ENCODE measurements at regions not wholly inside any gene's neighbourhood (a gene's known extent, or its start where the extent isn't known, plus 50 kb on each side); places are given as distances from the start of the nearest gene placed in this dataset.

DNA sequence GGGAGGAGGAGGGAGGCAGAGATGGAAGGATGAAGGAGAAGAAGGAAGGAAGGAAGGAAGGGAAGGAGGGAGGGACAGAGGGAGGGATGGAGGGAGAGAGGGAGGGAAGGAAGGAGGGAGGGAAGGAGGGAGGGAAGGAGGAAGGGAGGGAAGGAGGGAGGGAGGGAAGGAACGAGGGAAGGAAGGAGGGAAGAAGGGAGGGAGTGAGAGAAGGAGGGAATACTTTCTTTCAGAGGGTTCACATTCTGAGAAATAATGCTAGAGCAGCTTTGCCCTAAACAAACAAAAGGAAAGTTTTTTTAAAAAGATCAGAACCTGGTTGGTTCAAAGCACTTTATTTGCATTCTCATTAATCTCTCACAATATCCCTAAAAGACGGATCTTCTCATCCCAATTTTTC, 96.1 kb upstream of the NXT1 start (continued):
- TF ChIP-seq, protein P1, sequence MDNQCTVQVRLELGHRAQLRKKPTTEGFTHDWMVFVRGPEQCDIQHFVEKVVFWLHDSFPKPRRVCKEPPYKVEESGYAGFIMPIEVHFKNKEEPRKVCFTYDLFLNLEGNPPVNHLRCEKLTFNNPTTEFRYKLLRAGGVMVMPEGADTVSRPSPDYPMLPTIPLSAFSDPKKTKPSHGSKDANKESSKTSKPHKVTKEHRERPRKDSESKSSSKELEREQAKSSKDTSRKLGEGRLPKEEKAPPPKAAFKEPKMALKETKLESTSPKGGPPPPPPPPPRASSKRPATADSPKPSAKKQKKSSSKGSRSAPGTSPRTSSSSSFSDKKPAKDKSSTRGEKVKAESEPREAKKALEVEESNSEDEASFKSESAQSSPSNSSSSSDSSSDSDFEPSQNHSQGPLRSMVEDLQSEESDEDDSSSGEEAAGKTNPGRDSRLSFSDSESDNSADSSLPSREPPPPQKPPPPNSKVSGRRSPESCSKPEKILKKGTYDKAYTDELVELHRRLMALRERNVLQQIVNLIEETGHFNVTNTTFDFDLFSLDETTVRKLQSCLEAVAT (IDR thresholded peaks at IDR 0.05) = no peak
- no peak for TF ChIP-seq ETV6 (conservative IDR thresholded peaks at IDR 0.05 in 1 of 2, IDR thresholded peaks at IDR 0.05 in 1 of 2; ENCODE audit: borderline replicate concordance in 1 of 2, low read depth in 1 of 2)
- TF ChIP-seq SRF (IDR thresholded peaks at IDR 0.05; ENCODE audit: low read depth in 2 of 2, low read length in 2 of 2) = no peak

DNA sequence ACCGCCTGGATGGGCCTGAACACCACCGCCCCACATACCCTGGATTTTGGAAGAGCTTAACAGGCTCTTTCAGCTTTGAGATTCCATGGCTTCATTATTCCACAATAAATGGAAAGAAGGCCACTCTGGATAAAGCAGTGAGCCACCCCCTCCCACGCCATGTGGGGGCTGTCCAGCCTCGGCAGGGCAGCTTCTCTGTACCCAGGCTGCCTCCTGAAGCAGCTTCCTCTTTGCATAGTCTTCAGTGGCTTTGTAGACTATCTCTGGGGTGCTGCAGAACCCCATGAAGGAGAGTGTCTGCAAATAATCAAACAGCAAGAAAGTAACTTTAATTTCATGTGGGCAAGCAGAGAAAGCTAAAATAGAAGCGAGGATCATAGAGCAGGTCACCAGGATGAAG, 96.6 kb upstream of the NXT1 start:
- ChIA-PET RAD21 (ENCODE audit: unreplicated experiment) (no interaction called here), CTCF (no interaction called here), POLR2A (no interaction called here), SMC1A (ENCODE audit: uncharacterized antibody, unreplicated experiment) (no interaction called here)
- ATAC-seq = no peak
- 31% methylated on average over 5 of the region's 5 CpGs for WGBS (ENCODE audit: insufficient coverage, insufficient replicate concordance, low lambda C conversion rate, missing lambda C conversion rate)
- H3K4me2 ChIP-seq (ENCODE audit: control insufficient read depth, insufficient read depth) = no peak overlapping the region
- H3K27ac ChIP-seq (ENCODE audit: control insufficient read depth, insufficient read depth) = no peak overlapping the region
- in situ Hi-C loops (cut with MboI) = no loop called here
- H2AFZ ChIP-seq (ENCODE audit: control insufficient read depth, low read depth, low read length) = no peak overlapping the region
- no TSS peak for BruUV-seq (replicated peaks)
- no peak for DNase-seq (ENCODE audit: low read depth, low spot score)
- H3K36me3 ChIP-seq (ENCODE audit: control insufficient read depth in 2 of 2, insufficient read depth in 2 of 2, low read length in 1 of 2) = no peaks in the 10 kb centered on the region
- no peak overlapping the region for H3K9ac ChIP-seq (ENCODE audit: control insufficient read depth, insufficient read depth, low read length)
- H3K27me3 ChIP-seq (replicated peaks in 1 of 2; ENCODE audit: control insufficient read depth in 2 of 2, insufficient read depth in 2 of 2, low read length in 1 of 2) = no peaks in the 10 kb centered on the region; a peak in 1 of 4 replicates
- H3K9me3 ChIP-seq (replicated peaks; ENCODE audit: control insufficient read depth, insufficient read depth, low read length) = no peaks in the 10 kb centered on the region
- no peak overlapping the region for H3K4me3 ChIP-seq
- no peaks in the 10 kb centered on the region for H3K79me2 ChIP-seq (ENCODE audit: control insufficient read depth, insufficient read depth, low read length)
- no peaks in the 10 kb centered on the region for H3K4me1 ChIP-seq (ENCODE audit: control insufficient read depth, insufficient read depth, low read length)
- FAIRE-seq = no peak
- no peaks in the 10 kb centered on the region for H4K20me1 ChIP-seq (ENCODE audit: control insufficient read depth, insufficient read depth)
- intact Hi-C loops (cut with micrococcal nuclease; ENCODE audit: unreplicated experiment) = no loop called here
- TF ChIP-seq NR2F1 (conservative IDR thresholded peaks at IDR 0.05) = no peak
- no peak for TF ChIP-seq CREB1 (IDR thresholded peaks at IDR 0.05; ENCODE audit: low read depth)
- no peak for TF ChIP-seq NFXL1 (IDR thresholded peaks at IDR 0.05; ENCODE audit: borderline replicate concordance)
- no peak for TF ChIP-seq JUNB (IDR thresholded peaks at IDR 0.05)
- TF ChIP-seq, protein P2, sequence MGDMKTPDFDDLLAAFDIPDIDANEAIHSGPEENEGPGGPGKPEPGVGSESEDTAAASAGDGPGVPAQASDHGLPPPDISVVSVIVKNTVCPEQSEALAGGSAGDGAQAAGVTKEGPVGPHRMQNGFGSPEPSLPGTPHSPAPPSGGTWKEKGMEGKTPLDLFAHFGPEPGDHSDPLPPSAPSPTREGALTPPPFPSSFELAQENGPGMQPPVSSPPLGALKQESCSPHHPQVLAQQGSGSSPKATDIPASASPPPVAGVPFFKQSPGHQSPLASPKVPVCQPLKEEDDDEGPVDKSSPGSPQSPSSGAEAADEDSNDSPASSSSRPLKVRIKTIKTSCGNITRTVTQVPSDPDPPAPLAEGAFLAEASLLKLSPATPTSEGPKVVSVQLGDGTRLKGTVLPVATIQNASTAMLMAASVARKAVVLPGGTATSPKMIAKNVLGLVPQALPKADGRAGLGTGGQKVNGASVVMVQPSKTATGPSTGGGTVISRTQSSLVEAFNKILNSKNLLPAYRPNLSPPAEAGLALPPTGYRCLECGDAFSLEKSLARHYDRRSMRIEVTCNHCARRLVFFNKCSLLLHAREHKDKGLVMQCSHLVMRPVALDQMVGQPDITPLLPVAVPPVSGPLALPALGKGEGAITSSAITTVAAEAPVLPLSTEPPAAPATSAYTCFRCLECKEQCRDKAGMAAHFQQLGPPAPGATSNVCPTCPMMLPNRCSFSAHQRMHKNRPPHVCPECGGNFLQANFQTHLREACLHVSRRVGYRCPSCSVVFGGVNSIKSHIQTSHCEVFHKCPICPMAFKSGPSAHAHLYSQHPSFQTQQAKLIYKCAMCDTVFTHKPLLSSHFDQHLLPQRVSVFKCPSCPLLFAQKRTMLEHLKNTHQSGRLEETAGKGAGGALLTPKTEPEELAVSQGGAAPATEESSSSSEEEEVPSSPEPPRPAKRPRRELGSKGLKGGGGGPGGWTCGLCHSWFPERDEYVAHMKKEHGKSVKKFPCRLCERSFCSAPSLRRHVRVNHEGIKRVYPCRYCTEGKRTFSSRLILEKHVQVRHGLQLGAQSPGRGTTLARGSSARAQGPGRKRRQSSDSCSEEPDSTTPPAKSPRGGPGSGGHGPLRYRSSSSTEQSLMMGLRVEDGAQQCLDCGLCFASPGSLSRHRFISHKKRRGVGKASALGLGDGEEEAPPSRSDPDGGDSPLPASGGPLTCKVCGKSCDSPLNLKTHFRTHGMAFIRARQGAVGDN (IDR thresholded peaks at IDR 0.05) = no peak
- TF ChIP-seq, protein P3, sequence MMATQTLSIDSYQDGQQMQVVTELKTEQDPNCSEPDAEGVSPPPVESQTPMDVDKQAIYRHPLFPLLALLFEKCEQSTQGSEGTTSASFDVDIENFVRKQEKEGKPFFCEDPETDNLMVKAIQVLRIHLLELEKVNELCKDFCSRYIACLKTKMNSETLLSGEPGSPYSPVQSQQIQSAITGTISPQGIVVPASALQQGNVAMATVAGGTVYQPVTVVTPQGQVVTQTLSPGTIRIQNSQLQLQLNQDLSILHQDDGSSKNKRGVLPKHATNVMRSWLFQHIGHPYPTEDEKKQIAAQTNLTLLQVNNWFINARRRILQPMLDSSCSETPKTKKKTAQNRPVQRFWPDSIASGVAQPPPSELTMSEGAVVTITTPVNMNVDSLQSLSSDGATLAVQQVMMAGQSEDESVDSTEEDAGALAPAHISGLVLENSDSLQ (IDR thresholded peaks at IDR 0.05) = no peak
- TF ChIP-seq, protein P4, sequence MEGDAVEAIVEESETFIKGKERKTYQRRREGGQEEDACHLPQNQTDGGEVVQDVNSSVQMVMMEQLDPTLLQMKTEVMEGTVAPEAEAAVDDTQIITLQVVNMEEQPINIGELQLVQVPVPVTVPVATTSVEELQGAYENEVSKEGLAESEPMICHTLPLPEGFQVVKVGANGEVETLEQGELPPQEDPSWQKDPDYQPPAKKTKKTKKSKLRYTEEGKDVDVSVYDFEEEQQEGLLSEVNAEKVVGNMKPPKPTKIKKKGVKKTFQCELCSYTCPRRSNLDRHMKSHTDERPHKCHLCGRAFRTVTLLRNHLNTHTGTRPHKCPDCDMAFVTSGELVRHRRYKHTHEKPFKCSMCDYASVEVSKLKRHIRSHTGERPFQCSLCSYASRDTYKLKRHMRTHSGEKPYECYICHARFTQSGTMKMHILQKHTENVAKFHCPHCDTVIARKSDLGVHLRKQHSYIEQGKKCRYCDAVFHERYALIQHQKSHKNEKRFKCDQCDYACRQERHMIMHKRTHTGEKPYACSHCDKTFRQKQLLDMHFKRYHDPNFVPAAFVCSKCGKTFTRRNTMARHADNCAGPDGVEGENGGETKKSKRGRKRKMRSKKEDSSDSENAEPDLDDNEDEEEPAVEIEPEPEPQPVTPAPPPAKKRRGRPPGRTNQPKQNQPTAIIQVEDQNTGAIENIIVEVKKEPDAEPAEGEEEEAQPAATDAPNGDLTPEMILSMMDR (IDR thresholded peaks at IDR 0.05 in 2 of 3, conservative IDR thresholded peaks at IDR 0.05 in 1 of 3; ENCODE audit: control insufficient read depth in 2 of 3, extremely low read depth in 1 of 3, insufficient read depth in 1 of 3, low read depth in 3 of 3, low read length in 3 of 3) = no peak
- TF ChIP-seq, protein P5, sequence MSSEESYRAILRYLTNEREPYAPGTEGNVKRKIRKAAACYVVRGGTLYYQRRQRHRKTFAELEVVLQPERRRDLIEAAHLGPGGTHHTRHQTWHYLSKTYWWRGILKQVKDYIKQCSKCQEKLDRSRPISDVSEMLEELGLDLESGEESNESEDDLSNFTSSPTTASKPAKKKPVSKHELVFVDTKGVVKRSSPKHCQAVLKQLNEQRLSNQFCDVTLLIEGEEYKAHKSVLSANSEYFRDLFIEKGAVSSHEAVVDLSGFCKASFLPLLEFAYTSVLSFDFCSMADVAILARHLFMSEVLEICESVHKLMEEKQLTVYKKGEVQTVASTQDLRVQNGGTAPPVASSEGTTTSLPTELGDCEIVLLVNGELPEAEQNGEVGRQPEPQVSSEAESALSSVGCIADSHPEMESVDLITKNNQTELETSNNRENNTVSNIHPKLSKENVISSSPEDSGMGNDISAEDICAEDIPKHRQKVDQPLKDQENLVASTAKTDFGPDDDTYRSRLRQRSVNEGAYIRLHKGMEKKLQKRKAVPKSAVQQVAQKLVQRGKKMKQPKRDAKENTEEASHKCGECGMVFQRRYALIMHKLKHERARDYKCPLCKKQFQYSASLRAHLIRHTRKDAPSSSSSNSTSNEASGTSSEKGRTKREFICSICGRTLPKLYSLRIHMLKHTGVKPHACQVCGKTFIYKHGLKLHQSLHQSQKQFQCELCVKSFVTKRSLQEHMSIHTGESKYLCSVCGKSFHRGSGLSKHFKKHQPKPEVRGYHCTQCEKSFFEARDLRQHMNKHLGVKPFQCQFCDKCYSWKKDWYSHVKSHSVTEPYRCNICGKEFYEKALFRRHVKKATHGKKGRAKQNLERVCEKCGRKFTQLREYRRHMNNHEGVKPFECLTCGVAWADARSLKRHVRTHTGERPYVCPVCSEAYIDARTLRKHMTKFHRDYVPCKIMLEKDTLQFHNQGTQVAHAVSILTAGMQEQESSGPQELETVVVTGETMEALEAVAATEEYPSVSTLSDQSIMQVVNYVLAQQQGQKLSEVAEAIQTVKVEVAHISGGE (CRISPR knock-in tag; IDR thresholded peaks at IDR 0.05) = no peak

All from GM12878 (cell line).